BJ (cell line): ENCODE measurements at regions not wholly inside any gene's neighbourhood (a gene's known extent, or its start where the extent isn't known, plus 50 kb on each side); places are given as distances from the start of the nearest gene placed in this dataset.
"Not testable (repeated sequence)": the region's sequence is repeated elsewhere in the genome, so short reads cannot be mapped to it uniquely, and the experiment has no call there.

Experiments used
- CTCF ChIA-PET: fragments of 350-600 bp; formaldehyde crosslinking; extraction: SDS; loops from one replicate; lab custom pipeline; 2021; ENCODE audit warnings: antibody characterized with exemption, inconsistent platforms; lab: Yijun Ruan, JAX
- POLR2A ChIA-PET: fragments of 300-600 bp; sonication (Branson Sonifier 250); formaldehyde crosslinking; extraction: SDS; loops from one replicate; lab custom pipeline; 2021; ENCODE audit warnings: antibody characterized with exemption; lab: Charles Lee
- DNase-seq: peaks from one replicate; pipeline ENCODE4 v3.0.0-alpha.2; 2011; ENCODE audit warnings: low read depth
- H3K27me3 ChIP-seq: 2 replicates; pipeline ENCODE4 v1.6.0; 2011; ENCODE audit warnings: low read length; ENCODE audit not compliant: control insufficient read depth, insufficient read depth
- H3K36me3 ChIP-seq: 2 replicates; pipeline ENCODE4 v1.5.1; 2011; ENCODE audit warnings: low read length; ENCODE audit not compliant: control insufficient read depth, insufficient read depth
- H3K4me3 ChIP-seq: 2 replicates; pipeline ENCODE4 v1.5.1; 2011; ENCODE audit warnings: low read depth, mild to moderate bottlenecking, control low read depth, low read length
- TF ChIP-seq, protein P1 (sequence below): IDR thresholded peaks from 2 replicates; pipeline ENCODE4 v1.5.1; 2011; ENCODE audit warnings: low read depth, mild to moderate bottlenecking, control low read depth, inconsistent platforms, low read length, moderate library complexity; ENCODE audit not compliant: insufficient read depth

- TF ChIP-seq, protein P1, sequence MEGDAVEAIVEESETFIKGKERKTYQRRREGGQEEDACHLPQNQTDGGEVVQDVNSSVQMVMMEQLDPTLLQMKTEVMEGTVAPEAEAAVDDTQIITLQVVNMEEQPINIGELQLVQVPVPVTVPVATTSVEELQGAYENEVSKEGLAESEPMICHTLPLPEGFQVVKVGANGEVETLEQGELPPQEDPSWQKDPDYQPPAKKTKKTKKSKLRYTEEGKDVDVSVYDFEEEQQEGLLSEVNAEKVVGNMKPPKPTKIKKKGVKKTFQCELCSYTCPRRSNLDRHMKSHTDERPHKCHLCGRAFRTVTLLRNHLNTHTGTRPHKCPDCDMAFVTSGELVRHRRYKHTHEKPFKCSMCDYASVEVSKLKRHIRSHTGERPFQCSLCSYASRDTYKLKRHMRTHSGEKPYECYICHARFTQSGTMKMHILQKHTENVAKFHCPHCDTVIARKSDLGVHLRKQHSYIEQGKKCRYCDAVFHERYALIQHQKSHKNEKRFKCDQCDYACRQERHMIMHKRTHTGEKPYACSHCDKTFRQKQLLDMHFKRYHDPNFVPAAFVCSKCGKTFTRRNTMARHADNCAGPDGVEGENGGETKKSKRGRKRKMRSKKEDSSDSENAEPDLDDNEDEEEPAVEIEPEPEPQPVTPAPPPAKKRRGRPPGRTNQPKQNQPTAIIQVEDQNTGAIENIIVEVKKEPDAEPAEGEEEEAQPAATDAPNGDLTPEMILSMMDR, result no peak
- POLR2A ChIA-PET, result no interaction called here
- Histone ChIP-seq H3K36me3 (no peaks in the 10 kb centered on the region), H3K27me3 (no peaks in the 10 kb centered on the region), H3K4me3 (no peak overlapping the region)
- CTCF ChIA-PET, result no interaction called here
- no peak for DNase-seq
Observed at GRCh38 chr12:74171478-74171909, 366.1 kb upstream of the ATXN7L3B start.

GRCh38 chr12:74174961-74175360 lies 362.7 kb upstream of the ATXN7L3B start:
- DNase-seq, H3K4me3 ChIP-seq, CTCF ChIA-PET, H3K27me3 ChIP-seq, POLR2A ChIA-PET, H3K36me3 ChIP-seq: not testable (repeated sequence)

GRCh38 chr12:74185360-74185759 lies 352.3 kb upstream of the ATXN7L3B start:
- Histone ChIP-seq H3K36me3 (no peaks in the 10 kb centered on the region), H3K27me3 (no peaks in the 10 kb centered on the region), H3K4me3 (no peak overlapping the region)
- ChIA-PET CTCF (no interaction called here), POLR2A (no interaction called here)
- TF ChIP-seq, protein P1, result no peak
- no peak for DNase-seq

- no peaks in the 10 kb centered on the region for H3K27me3 ChIP-seq
- no peak overlapping the region for H3K4me3 ChIP-seq
- no peaks in the 10 kb centered on the region for H3K36me3 ChIP-seq
- no peak for DNase-seq
- CTCF ChIA-PET, result no interaction called here
- POLR2A ChIA-PET, result no interaction called here
- TF ChIP-seq, protein P1, result no peak
Observed at GRCh38 chr12:74193191-74193590, 344.4 kb upstream of the ATXN7L3B start.

DNA sequence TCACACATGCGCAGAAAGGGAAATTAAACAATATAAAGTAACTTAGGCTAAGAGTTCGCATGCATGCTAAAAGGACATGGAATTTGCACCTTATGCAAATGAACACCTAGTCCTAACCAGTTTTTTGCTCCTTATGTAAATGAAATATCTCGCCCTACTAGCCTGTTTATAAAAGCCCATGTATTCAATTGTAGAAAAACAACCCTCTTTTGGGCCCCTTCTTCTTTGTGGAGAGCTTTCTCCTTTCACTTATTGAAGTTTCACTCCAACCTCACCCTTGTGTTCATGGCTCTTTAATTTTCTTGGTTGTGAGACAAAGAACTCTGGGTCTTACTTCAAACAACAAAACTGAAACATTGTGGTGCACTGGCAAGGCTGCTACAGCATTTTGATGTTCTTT lies 333.4 kb upstream of the ATXN7L3B start:
- ChIA-PET POLR2A (no interaction called here), CTCF (no interaction called here)
- no peak for DNase-seq
- Histone ChIP-seq H3K4me3 (no peak overlapping the region), H3K36me3 (no peaks in the 10 kb centered on the region), H3K27me3 (no peaks in the 10 kb centered on the region)
- TF ChIP-seq, protein P1, result no peak

GRCh38 chr12:74227846-74228545 lies 309.6 kb upstream of the ATXN7L3B start:
- TF ChIP-seq, protein P1, result no peak
- Histone ChIP-seq H3K4me3 (no peak overlapping the region), H3K27me3 (no peaks in the 10 kb centered on the region), H3K36me3 (no peaks in the 10 kb centered on the region)
- POLR2A ChIA-PET, result no interaction called here
- DNase-seq, result no peak
- CTCF ChIA-PET, result no interaction called here
